EL (cell line): ENCODE measurements at regions not wholly inside any gene's neighbourhood (a gene's known extent, or its start where the extent isn't known, plus 50 kb on each side); places are given as distances from the start of the nearest gene placed in this dataset.
"Not testable (repeated sequence)": the region's sequence is repeated elsewhere in the genome, so short reads cannot be mapped to it uniquely, and the experiment has no call there.

ENCODE experiments used
- DNase-seq: peaks from one replicate; pipeline ENCODE4 v3.0.0-alpha.2; 2016

- no peak for DNase-seq
These were observed 96.2 kb upstream of the RMP24 start for GRCh38 chr18:35876243-35876642.

GRCh38 chr18:35880788-35881455, 91.6 kb upstream of the RMP24 start:
- DNase-seq: no peak

GRCh38 chr18:35888329-35888728, 84.2 kb upstream of the RMP24 start:
- DNase-seq: no peak

- DNase-seq: no peak
These were observed 82.8 kb upstream of the RMP24 start for GRCh38 chr18:35889677-35890076.

- no peak for DNase-seq
These were observed 82.2 kb upstream of the RMP24 start for GRCh38 chr18:35890323-35890722.

- no peak for DNase-seq
These were observed 80.4 kb upstream of the RMP24 start for GRCh38 chr18:35892118-35892517.

GRCh38 chr18:35897481-35897880, 75.0 kb upstream of the RMP24 start:
- DNase-seq: not testable (repeated sequence)

GRCh38 chr18:35904389-35905037, 68.0 kb upstream of the RMP24 start:
- no peak for DNase-seq

GRCh38 chr18:35905436-35905835, 67.0 kb upstream of the RMP24 start:
- DNase-seq: no peak

GRCh38 chr18:35906291-35906690, 66.2 kb upstream of the RMP24 start:
- DNase-seq: not testable (repeated sequence)

GRCh38 chr18:35910327-35910726, 62.2 kb upstream of the RMP24 start:
- DNase-seq: no peak

- DNase-seq: no peak
These were observed 60.1 kb upstream of the RMP24 start for GRCh38 chr18:35912332-35912731.

- no peak for DNase-seq
These were observed 57.4 kb upstream of the RMP24 start for GRCh38 chr18:35915056-35915455.

- DNase-seq: no peak
These were observed 55.4 kb upstream of the RMP24 start for GRCh38 chr18:35917043-35917442.

- no peak for DNase-seq
These were observed 53.9 kb upstream of the RMP24 start for GRCh38 chr18:35918564-35918963.

- no peak for DNase-seq
These were observed 53.3 kb upstream of the RMP24 start for GRCh38 chr18:35919179-35919578.

GRCh38 chr18:35920623-35921022, 51.9 kb upstream of the RMP24 start:
- no peak for DNase-seq
